Uterus (tissue), 3 donors: ENCODE measurements at regions not wholly inside any gene's neighbourhood (a gene's known extent, or its start where the extent isn't known, plus 50 kb on each side); places are given as distances from the start of the nearest gene placed in this dataset.

Source experiments
- DNase-seq, 2 donors: peaks; one replicate each; pipeline ENCODE4 v3.0.0-alpha.2; 2019 to 2020
- H3K27ac ChIP-seq, 2 donors: fragments of 200-600 bp; sonication (generic); 1 replicate in 1 of 2; 2 replicates in 1 of 2; pipeline ENCODE4 v1.5.1; 2016 to 2018
- H3K27me3 ChIP-seq, 2 donors: fragments of 200-600 bp; sonication (generic); one replicate each; pipeline ENCODE4 v1.5.1; 2018 to 2019; ENCODE audit warnings: control low read depth in 1 of 2
- H3K36me3 ChIP-seq, 2 donors: fragments of 200-600 bp; sonication (generic); one replicate each; pipeline ENCODE4 v1.5.1; 2019; ENCODE audit warnings: control low read depth in 1 of 2
- H3K4me1 ChIP-seq, 2 donors: fragments of 200-600 bp; sonication (generic); one replicate each; pipeline ENCODE4 v1.5.1; 2018 to 2019; ENCODE audit warnings: control low read depth in 1 of 2
- H3K4me3 ChIP-seq, 2 donors: fragments of 200-600 bp; sonication (generic); 1 replicate in 1 of 2; 2 replicates in 1 of 2; pipeline ENCODE4 v1.5.1; 2018 to 2019; ENCODE audit warnings: mild to moderate bottlenecking in 1 of 2
- H3K9me3 ChIP-seq, 2 donors: fragments of 200-600 bp; sonication (generic); one replicate each; pipeline ENCODE4 v1.5.1; 2019; ENCODE audit warnings: control low read depth in 1 of 2
- POLR2A ChIP-seq, 2 donors: fragments of 450-650 bp; IDR thresholded peaks; one replicate each; pipeline ENCODE4 v1.6.1; 2016; ENCODE audit warnings: antibody characterized with exemption in 2 of 2, mild to moderate bottlenecking in 1 of 2, moderate library complexity in 1 of 2
- intact Hi-C: fragments of 100-400 bp; cut with DNase I; formaldehyde crosslinking; loops from one replicate; pipeline ENCODE4 v1.15.1; 2023; ENCODE audit warnings: low total_unique reads
- TF ChIP-seq, protein P1 (sequence below), 4 experiments: fragments of 200-600 bp in 2 of 4; fragments of 450-650 bp in 2 of 4; sonication (generic) in 2 of 4; IDR thresholded peaks; one replicate each; pipeline ENCODE4 v1.5.1; 2016 to 2019; ENCODE audit warnings: antibody characterized with exemption in 4 of 4, mild to moderate bottlenecking in 2 of 4, moderate library complexity in 1 of 4
- donor health status: DM: yes; HTN: yes; CAD: no.

- H3K27me3 ChIP-seq = no peaks in the 10 kb centered on the region
- no peak overlapping the region for H3K4me3 ChIP-seq
- intact Hi-C loops = no loop called here
- no peaks in the 10 kb centered on the region for H3K4me1 ChIP-seq
- DNase-seq = no peak
- H3K36me3 ChIP-seq = no peaks in the 10 kb centered on the region
- no peak for TF ChIP-seq POLR2A (IDR thresholded peaks at IDR 0.05)
- TF ChIP-seq, protein P1, sequence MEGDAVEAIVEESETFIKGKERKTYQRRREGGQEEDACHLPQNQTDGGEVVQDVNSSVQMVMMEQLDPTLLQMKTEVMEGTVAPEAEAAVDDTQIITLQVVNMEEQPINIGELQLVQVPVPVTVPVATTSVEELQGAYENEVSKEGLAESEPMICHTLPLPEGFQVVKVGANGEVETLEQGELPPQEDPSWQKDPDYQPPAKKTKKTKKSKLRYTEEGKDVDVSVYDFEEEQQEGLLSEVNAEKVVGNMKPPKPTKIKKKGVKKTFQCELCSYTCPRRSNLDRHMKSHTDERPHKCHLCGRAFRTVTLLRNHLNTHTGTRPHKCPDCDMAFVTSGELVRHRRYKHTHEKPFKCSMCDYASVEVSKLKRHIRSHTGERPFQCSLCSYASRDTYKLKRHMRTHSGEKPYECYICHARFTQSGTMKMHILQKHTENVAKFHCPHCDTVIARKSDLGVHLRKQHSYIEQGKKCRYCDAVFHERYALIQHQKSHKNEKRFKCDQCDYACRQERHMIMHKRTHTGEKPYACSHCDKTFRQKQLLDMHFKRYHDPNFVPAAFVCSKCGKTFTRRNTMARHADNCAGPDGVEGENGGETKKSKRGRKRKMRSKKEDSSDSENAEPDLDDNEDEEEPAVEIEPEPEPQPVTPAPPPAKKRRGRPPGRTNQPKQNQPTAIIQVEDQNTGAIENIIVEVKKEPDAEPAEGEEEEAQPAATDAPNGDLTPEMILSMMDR (IDR thresholded peaks at IDR 0.05) = no peak
- H3K9me3 ChIP-seq = no peaks in the 10 kb centered on the region
- no peak overlapping the region for H3K27ac ChIP-seq
Observed at GRCh38 chr9:73259086-73259696, 107.5 kb downstream of the ANXA1 start.

DNA sequence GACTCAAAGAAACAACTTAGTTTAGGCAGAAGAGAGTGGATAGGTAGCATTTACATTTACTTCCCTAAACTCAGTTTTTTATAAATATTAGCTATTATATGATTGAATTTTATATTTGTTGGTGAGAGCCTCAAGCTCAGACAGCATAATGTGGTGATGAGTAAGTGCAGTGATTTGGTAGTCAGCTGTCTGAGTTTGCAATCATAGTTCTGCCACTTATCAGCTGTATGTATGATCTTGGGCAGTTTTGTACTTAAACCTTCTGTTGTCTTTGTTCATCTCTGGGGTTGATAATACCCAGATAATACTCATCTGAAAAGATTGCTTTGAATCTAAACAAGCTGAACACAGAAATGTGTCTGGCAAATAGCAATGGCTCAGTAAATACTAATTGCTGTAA is 108.8 kb downstream of the ANXA1 start:
- intact Hi-C loops = no loop called here
- H3K9me3 ChIP-seq = no peaks in the 10 kb centered on the region
- H3K36me3 ChIP-seq = no peaks in the 10 kb centered on the region
- no peaks in the 10 kb centered on the region for H3K4me1 ChIP-seq
- no peak for DNase-seq
- no peak overlapping the region for H3K27ac ChIP-seq
- H3K4me3 ChIP-seq = no peak overlapping the region
- no peak for TF ChIP-seq POLR2A (IDR thresholded peaks at IDR 0.05)
- TF ChIP-seq, protein P1 (IDR thresholded peaks at IDR 0.05) = no peak
- no peaks in the 10 kb centered on the region for H3K27me3 ChIP-seq

- intact Hi-C loops = no loop called here
- Histone ChIP-seq H3K27me3 (no peaks in the 10 kb centered on the region), H3K4me3 (no peak overlapping the region), H3K27ac (no peak overlapping the region), H3K4me1 (no peaks in the 10 kb centered on the region), H3K36me3 (no peaks in the 10 kb centered on the region), H3K9me3 (no peaks in the 10 kb centered on the region)
- DNase-seq = no peak
- no peak for TF ChIP-seq POLR2A (IDR thresholded peaks at IDR 0.05)
- TF ChIP-seq, protein P1 (IDR thresholded peaks at IDR 0.05) = no peak
Observed at GRCh38 chr9:73264631-73265030, 113.0 kb downstream of the ANXA1 start.

- no peaks in the 10 kb centered on the region for H3K4me1 ChIP-seq
Observed at GRCh38 chr9:73265876-73266275, 114.2 kb downstream of the ANXA1 start.

DNA sequence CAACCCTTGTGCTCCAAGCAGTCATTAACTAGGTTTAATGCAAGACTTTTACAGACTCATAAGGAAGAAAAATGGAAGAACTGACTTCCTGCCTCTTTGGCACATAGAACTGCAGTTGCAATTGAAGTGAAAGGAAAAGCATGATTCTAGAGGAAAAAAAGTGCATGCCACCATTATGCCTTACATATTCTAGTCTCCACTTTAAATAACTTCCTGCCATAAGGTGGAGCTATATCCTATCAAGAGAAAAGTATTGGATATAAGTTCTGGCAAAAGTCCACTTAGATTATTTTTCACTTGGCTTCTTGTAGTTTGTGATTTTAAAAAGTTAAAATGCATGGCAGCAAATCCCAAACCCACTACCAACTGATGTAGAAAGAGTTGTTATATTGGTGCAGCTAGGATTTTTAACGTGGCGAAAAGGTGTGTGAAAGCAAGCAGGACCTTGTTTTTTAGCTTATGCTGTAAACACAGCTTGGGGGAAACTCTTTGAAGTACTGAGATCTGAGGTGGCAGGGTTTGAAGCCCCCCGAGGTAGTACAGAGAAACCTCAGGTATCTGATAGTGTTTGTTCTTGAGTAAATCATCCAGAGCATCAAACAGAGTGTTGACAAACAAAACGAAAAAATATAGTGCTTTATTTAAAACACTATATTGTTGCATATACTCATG is 117.9 kb downstream of the ANXA1 start:
- no peak overlapping the region for H3K4me3 ChIP-seq
- no peak overlapping the region for H3K27ac ChIP-seq
- DNase-seq = no peak
- no peaks in the 10 kb centered on the region for H3K27me3 ChIP-seq
- TF ChIP-seq, protein P1 (IDR thresholded peaks at IDR 0.05) = peak in 1 of 4 experiments; percentile 7
- TF ChIP-seq POLR2A (IDR thresholded peaks at IDR 0.05) = no peak
- intact Hi-C loops = no loop called here
- no peaks in the 10 kb centered on the region for H3K9me3 ChIP-seq
- no peaks in the 10 kb centered on the region for H3K36me3 ChIP-seq
- H3K4me1 ChIP-seq = no peaks in the 10 kb centered on the region

More at GRCh38 chr9:73265876-73266275, 114.2 kb downstream of the ANXA1 start:
- Histone ChIP-seq H3K4me3 (no peak overlapping the region), H3K27ac (no peak overlapping the region), H3K9me3 (no peaks in the 10 kb centered on the region), H3K36me3 (no peaks in the 10 kb centered on the region), H3K27me3 (no peaks in the 10 kb centered on the region)
- no peak for DNase-seq
- TF ChIP-seq, protein P1 (IDR thresholded peaks at IDR 0.05) = no peak
- TF ChIP-seq POLR2A (IDR thresholded peaks at IDR 0.05) = no peak
- intact Hi-C loops = no loop called here
